Fibroblast of skin of back (primary cell): ENCODE measurements at regions not wholly inside any gene's neighbourhood (a gene's known extent, or its start where the extent isn't known, plus 50 kb on each side); places are given as distances from the start of the nearest gene placed in this dataset.

Experiments
- DNase-seq: peaks from one replicate; pipeline ENCODE4 v3.0.0-alpha.2; 2013

- DNase-seq, result no peak
Observed at GRCh38 chr2:21644266-21644665, 520.5 kb downstream of the TDRD15 start.

GRCh38 chr2:21646345-21646744 lies 522.6 kb downstream of the TDRD15 start:
- DNase-seq, result no peak

GRCh38 chr2:21650569-21650968 lies 526.8 kb downstream of the TDRD15 start:
- DNase-seq, result peak; percentile 66

- no peak for DNase-seq
Observed at GRCh38 chr2:21655136-21655535, 531.4 kb downstream of the TDRD15 start.

- DNase-seq, result no peak
Observed at GRCh38 chr2:21656330-21657075, 532.7 kb downstream of the TDRD15 start.

- DNase-seq, result no peak
Observed at GRCh38 chr2:21657445-21657844, 533.7 kb downstream of the TDRD15 start.

- DNase-seq, result no peak
Observed at GRCh38 chr2:21658269-21658668, 534.5 kb downstream of the TDRD15 start.

- DNase-seq, result no peak
Observed at GRCh38 chr2:21658907-21659477, 535.2 kb downstream of the TDRD15 start.

- DNase-seq, result no peak
Observed at GRCh38 chr2:21664083-21664482, 540.3 kb downstream of the TDRD15 start.

- no peak for DNase-seq
Observed at GRCh38 chr2:21667638-21668037, 543.9 kb downstream of the TDRD15 start.

GRCh38 chr2:21668078-21668710 lies 544.4 kb downstream of the TDRD15 start:
- DNase-seq, result no peak

GRCh38 chr2:21676041-21676440 lies 552.3 kb downstream of the TDRD15 start:
- no peak for DNase-seq

- DNase-seq, result peak; percentile 54
Observed at GRCh38 chr2:21676676-21677075, 552.9 kb downstream of the TDRD15 start.

- DNase-seq, result no peak
Observed at GRCh38 chr2:21683838-21684237, 560.1 kb downstream of the TDRD15 start.

- no peak for DNase-seq
Observed at GRCh38 chr2:21687589-21687988, 563.8 kb downstream of the TDRD15 start.

- DNase-seq, result no peak
Observed at GRCh38 chr2:21690005-21690404, 566.2 kb downstream of the TDRD15 start.

- DNase-seq, result no peak
Observed at GRCh38 chr2:21693081-21693480, 569.3 kb downstream of the TDRD15 start.

- DNase-seq, result no peak
Observed at GRCh38 chr2:21694079-21694878, 570.5 kb downstream of the TDRD15 start.

- DNase-seq, result no peak
Observed at GRCh38 chr2:21696900-21697299, 573.1 kb downstream of the TDRD15 start.

- no peak for DNase-seq
Observed at GRCh38 chr2:21700644-21701043, 576.9 kb downstream of the TDRD15 start.

GRCh38 chr2:21710031-21710430 lies 586.3 kb downstream of the TDRD15 start:
- no peak for DNase-seq

GRCh38 chr2:21710496-21710895 lies 586.7 kb downstream of the TDRD15 start:
- DNase-seq, result no peak

- no peak for DNase-seq
Observed at GRCh38 chr2:21715887-21716286, 592.1 kb downstream of the TDRD15 start.
